Heart right ventricle (tissue), 16 donors: ENCODE measurements at regions not wholly inside any gene's neighbourhood (a gene's known extent, or its start where the extent isn't known, plus 50 kb on each side); places are given as distances from the start of the nearest gene placed in this dataset.

Experiments used
- ATAC-seq, 8 donors: fragments of 200-7000 bp; cut with Tn5 transposase; one replicate each; pipeline ENCODE4 v1.9.1; 2020; ENCODE audit warnings: mild to moderate bottlenecking in 8 of 8, moderate library complexity in 8 of 8, moderate number of reproducible peaks in 1 of 8
- DNase-seq, 2 donors: peaks; one replicate each; pipeline ENCODE4 v3.0.0-alpha.2; 2020
- H3K27ac ChIP-seq, 10 donors: fragments of 200-600 bp; sonication (generic) in 2 of 10; one replicate each; pipeline versions ENCODE4 v1.5.0 to v1.8.0; 2020 to 2022; ENCODE audit warnings: mild to moderate bottlenecking in 3 of 10
- H3K27me3 ChIP-seq, 7 donors: fragments of 200-600 bp; one replicate each; pipeline ENCODE4 v1.8.0; 2021 to 2022; ENCODE audit warnings: mild to moderate bottlenecking in 2 of 7
- H3K36me3 ChIP-seq, 9 donors: fragments of 200-600 bp; sonication (generic) in 1 of 9; one replicate each; pipeline versions ENCODE4 v1.5.0 to v1.8.0; 2020 to 2022; ENCODE audit warnings: mild to moderate bottlenecking in 2 of 9
- H3K4me1 ChIP-seq, 9 donors: fragments of 200-600 bp; sonication (generic) in 1 of 9; one replicate each; pipeline versions ENCODE4 v1.5.0 to v1.8.0; 2020 to 2022; ENCODE audit warnings: mild to moderate bottlenecking in 4 of 9
- H3K4me3 ChIP-seq, 10 donors: fragments of 200-600 bp; sonication (generic) in 2 of 10; one replicate each; pipeline versions ENCODE4 v1.5.0 to v1.8.0; 2020 to 2022; ENCODE audit warnings: mild to moderate bottlenecking in 7 of 10, moderate library complexity in 2 of 10
- H3K9me3 ChIP-seq, 11 donors: fragments of 200-600 bp in 10 of 11; sonication (generic) in 2 of 11; one replicate each; pipeline versions ENCODE4 v1.5.0 to v1.8.0; 2013 to 2022; ENCODE audit warnings: mild to moderate bottlenecking in 2 of 11, control low read depth in 1 of 11, moderate library complexity in 1 of 11
- WGBS, 2 donors: extraction: QIAGEN DNeasy Blood & Tissue Kit; methylation state at CpG; one replicate each; pipeline ENCODE4 v1.1.7; 2013; ENCODE audit warnings: inconsistent platforms in 1 of 2; 5-methylcytosine and 5-hydroxymethylcytosine counted together
- intact Hi-C, 10 donors: fragments of 100-400 bp; cut with DNase I; formaldehyde crosslinking; loops; one replicate each; pipeline versions ENCODE4 v1.11.1 to v1.14.2; 2022
- TF ChIP-seq, protein P1 (sequence below), 9 donors: fragments of 200-600 bp; sonication (generic) in 2 of 9; IDR thresholded peaks; one replicate each; pipeline versions ENCODE4 v1.5.0 to v1.8.0; 2021 to 2022; ENCODE audit warnings: antibody characterized with exemption in 9 of 9, mild to moderate bottlenecking in 5 of 9, moderate library complexity in 1 of 9
- donor health status: Arrhythmogenic right ventricular cardiomyopathy.
- donor health status: ischemic (EF 13 %, LVEDD 7.1; RV severe dilation, severe dysfunction).
- donor health status: healthy with polysubstance abuse.
- donor health status: DM: no; HTN: yes; CAD: no.
- donor health status: DM: no; HTN: no; CAD: no.
- donor health status: ischemic (EF 25% LVEDD 6.9; RV normal size, moderate dysfunction).
- donor health status: ischemic (EF 25% LVEDD 5.7; RV mildly dilated, moderate dysfunction).
- donor health status: healthy.
- donor health status: DM: yes; HTN: yes; CAD: no.
- donor health status: Ischemic cardiomyopathy.
- donor health status: ischemic (EF 35%, LVEDD 5.7; RV mildly dilated, moderate dysfunction).
- donor health status: nonischemic (EF 11% LVEDD 7.7; RV severe dilation, severe dysfunction).
- donor health status: DM: yes; HTN: yes; CAD: no.
- donor health status: PGD.
- donor health status: ischemic (EF 29% LVEDD 5.4; RV normal size, mild dysfunction).
- donor health status: nonischemic (EF 23%, LVEDD 6.1; RV moderate dilation, normal function).

GRCh38 chr18:6605115-6605869, 124.2 kb upstream of the ARHGAP28 start:
- ATAC-seq, result no peak
- intact Hi-C loops, result no loop called here
- TF ChIP-seq, protein P1, sequence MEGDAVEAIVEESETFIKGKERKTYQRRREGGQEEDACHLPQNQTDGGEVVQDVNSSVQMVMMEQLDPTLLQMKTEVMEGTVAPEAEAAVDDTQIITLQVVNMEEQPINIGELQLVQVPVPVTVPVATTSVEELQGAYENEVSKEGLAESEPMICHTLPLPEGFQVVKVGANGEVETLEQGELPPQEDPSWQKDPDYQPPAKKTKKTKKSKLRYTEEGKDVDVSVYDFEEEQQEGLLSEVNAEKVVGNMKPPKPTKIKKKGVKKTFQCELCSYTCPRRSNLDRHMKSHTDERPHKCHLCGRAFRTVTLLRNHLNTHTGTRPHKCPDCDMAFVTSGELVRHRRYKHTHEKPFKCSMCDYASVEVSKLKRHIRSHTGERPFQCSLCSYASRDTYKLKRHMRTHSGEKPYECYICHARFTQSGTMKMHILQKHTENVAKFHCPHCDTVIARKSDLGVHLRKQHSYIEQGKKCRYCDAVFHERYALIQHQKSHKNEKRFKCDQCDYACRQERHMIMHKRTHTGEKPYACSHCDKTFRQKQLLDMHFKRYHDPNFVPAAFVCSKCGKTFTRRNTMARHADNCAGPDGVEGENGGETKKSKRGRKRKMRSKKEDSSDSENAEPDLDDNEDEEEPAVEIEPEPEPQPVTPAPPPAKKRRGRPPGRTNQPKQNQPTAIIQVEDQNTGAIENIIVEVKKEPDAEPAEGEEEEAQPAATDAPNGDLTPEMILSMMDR (IDR thresholded peaks at IDR 0.05), result no peak
- Histone ChIP-seq H3K4me1 (no peaks in the 10 kb centered on the region), H3K9me3 (no peaks in the 10 kb centered on the region), H3K27me3 (peaks cover 0 to 3% (median 0%) of the 10 kb centered on the region in 7 donors), H3K36me3 (no peaks in the 10 kb centered on the region), H3K27ac (no peak overlapping the region), H3K4me3 (no peak overlapping the region)
- no peak for DNase-seq
- 82 to 83% methylated on average over 6 of the region's 6 CpGs for WGBS, 2 donors

GRCh38 chr18:6606411-6607085, 123.0 kb upstream of the ARHGAP28 start:
- Histone ChIP-seq H3K27me3 (peaks cover 0 to 3% (median 0%) of the 10 kb centered on the region in 7 donors), H3K36me3 (no peaks in the 10 kb centered on the region), H3K27ac (no peak overlapping the region), H3K4me1 (no peaks in the 10 kb centered on the region), H3K4me3 (no peak overlapping the region), H3K9me3 (no peaks in the 10 kb centered on the region)
- DNase-seq, result no peak
- WGBS, 2 donors, result 84 to 88% methylated on average over 4 of the region's 4 CpGs
- no peak for ATAC-seq
- TF ChIP-seq, protein P1 (IDR thresholded peaks at IDR 0.05), result no peak
- intact Hi-C loops, result no loop called here

DNA sequence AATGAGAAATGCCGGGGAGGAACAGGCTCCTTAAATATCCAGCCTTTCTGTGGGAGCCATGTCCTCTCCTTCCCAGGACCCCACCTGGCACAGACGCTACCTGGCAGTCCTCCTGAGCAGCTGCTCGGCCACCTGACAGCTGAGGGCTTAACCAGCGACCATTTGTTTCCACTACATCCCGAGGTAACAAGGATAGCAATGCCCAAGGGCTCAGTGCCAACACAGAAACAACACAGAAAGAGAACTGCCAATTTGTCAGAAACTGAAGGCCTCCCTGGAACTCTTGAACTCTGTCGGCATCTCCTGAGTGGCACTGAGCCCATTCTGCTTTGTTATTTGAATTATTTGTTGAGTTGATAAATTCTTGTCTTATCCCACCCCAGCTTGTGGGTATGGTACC, 122.2 kb upstream of the ARHGAP28 start:
- WGBS, 2 donors, result 60 to 64% methylated on average over 6 of the region's 6 CpGs
- intact Hi-C loops, result no loop called here

DNA sequence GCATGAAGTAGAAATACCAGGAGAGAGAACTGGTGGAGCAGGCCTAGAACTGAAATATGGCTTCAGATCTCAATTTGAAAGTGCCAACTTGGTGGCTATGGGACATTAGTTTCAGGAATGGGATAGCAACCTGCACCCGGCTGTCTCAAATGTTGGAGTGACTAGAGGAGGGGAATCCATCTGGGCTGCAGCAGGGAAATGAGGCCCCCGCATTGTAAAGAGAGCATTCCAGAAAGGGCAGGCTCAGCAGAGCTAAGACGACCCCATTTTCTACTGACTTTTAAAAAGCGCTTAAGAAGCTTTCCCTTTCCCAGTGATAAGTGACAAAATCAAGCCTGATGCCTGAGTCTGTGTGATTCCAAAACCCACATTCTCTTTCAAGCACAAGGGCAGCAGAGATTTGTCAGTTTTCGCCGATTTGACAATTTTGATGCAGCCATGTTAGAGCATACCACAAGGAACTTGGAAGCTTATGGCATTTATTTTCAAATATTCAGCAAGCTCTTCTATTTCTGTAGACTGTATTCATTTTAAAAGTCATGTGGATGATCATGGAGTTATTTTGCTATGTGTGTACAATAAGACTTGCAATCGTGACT, 119.8 kb upstream of the ARHGAP28 start:
- 84 to 90% methylated on average over 7 of the region's 7 CpGs for WGBS, 2 donors
- TF ChIP-seq, protein P1 (IDR thresholded peaks at IDR 0.05), result no peak
- ATAC-seq, result no peak

More for the DNA sequence above, 122.2 kb upstream of the ARHGAP28 start:
- no peak overlapping the region for H3K4me3 ChIP-seq
- peaks cover 0 to 3% (median 0%) of the 10 kb centered on the region in 7 donors for H3K27me3 ChIP-seq
- DNase-seq (no peak), ATAC-seq (no peak)
- H3K36me3 ChIP-seq, result no peaks in the 10 kb centered on the region
- H3K27ac ChIP-seq, result no peak overlapping the region
- H3K4me1 ChIP-seq, result no peaks in the 10 kb centered on the region
- no peaks in the 10 kb centered on the region for H3K9me3 ChIP-seq
- TF ChIP-seq, protein P1 (IDR thresholded peaks at IDR 0.05), result no peak

More for the DNA sequence above, 119.8 kb upstream of the ARHGAP28 start:
- no peaks in the 10 kb centered on the region for H3K27me3 ChIP-seq
- DNase-seq, result no peak
- H3K27ac ChIP-seq, result no peak overlapping the region
- no peak overlapping the region for H3K4me3 ChIP-seq
- peaks cover 0 to 5% (median 0%) of the 10 kb centered on the region in 11 donors for H3K9me3 ChIP-seq
- no peaks in the 10 kb centered on the region for H3K36me3 ChIP-seq
- intact Hi-C loops, result loop anchor here in 1 of 10 donors (10.0 kb wide), 1 partner anchor 65 kb away; no protein-coding TSS in a partner anchor
- H3K4me1 ChIP-seq, result no peaks in the 10 kb centered on the region
